ENCODE measurements at regions not wholly inside any gene's neighbourhood (a gene's known extent, or its start where the extent isn't known, plus 50 kb on each side); places are given as distances from the start of the nearest gene placed in this dataset.
A peak's percentile ranks its signal among the peaks of the same experiment; 100 is the strongest.

DNA sequence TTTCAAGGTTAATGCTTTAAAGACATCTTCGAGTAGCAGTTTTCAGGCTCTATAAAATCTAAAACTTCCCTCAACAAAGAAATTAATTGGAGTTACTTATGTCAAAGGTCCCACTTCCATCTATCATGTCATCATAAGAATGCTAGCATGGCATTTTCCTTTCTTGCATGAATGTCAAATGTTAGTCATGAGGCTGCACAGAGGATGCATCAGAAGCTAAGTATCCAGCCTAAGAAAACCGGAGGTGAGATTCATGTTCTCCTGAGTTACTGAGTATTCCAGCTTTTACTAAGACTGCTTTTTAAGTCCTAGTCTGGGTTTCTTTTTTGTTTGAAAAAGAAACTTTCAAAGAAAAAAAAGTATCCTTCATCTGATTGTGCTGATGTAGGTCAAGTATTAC lies 130.6 kb upstream of the CDH19 start:
- DNase-seq (ENCODE audit: low read depth): peak; percentile 4

DNA sequence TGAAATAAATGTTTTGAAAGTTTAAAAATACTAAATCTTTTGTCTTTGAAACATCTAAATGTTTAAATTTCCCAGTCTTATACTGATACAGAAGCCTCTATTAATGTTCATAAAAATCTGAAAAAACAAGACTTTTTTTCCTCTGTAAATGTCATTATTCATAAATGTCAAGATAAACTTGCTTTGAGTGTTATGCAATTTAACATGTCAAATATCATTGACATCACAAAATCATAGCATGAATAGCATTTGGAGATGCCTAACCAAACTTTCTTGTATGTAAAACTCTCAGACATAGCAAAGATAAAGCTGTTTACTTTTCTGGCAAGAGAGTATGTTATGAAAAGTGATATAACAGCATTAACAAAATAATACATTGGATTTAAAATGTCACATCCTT lies 128.0 kb upstream of the CDH19 start:
- DNase-seq (ENCODE audit: low read depth): no peak

DNA sequence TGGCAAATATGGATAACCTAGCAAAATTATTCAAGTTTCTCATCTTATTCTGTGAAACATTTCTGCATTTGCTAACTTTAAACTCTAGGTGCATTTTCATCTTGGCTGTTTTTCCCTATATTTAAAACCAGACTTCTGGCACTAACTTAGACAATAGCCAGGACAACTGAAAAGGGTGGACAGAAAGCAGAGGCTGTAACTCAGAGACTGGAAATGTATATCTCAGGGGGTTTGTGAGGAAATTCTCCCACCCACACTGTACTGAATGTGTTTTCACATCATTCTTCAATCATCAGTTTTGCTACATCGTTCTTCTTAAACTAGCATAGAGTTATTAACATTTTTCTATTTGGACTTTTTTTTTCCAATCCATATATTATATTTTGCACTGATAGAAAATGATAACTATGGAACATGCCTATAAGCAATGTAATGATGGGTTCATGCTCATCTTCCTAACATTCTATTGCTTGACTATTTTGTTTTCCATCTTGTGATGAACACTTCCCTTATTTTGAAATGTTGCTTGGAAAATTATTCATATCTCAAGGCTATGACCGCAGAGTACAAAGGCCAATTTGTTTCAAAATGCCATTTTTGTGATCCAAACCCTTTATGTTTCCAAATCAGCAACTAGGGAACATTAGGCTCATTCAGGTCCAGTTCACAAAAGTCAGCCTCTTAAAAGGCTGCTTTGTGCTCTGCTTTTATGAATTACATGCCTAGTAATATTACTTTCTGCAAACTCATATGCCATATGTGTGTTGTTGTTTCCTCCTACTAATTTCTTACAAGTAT lies 125.8 kb upstream of the CDH19 start:
- DNase-seq (ENCODE audit: low read depth): no peak

DNA sequence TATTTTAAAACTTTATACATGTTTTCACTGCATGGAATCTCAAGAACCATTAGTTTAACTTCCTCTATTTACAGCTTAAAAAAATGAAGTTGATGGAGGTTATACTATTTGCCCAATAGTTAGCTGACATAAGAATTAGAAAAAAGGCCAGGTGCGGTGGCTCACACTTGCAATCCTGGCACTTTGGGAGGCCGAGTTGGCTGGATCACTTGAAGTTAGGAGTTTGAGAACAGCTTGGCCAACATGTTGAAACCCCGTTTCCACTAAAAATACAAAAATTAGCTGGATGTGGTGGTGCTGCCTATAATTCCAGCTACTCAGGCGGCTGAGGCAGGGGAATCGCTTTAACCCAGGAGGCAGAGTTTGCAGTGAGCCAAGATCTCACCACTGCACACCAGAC lies 125.1 kb upstream of the CDH19 start:
- no peak for DNase-seq (ENCODE audit: low read depth)

DNA sequence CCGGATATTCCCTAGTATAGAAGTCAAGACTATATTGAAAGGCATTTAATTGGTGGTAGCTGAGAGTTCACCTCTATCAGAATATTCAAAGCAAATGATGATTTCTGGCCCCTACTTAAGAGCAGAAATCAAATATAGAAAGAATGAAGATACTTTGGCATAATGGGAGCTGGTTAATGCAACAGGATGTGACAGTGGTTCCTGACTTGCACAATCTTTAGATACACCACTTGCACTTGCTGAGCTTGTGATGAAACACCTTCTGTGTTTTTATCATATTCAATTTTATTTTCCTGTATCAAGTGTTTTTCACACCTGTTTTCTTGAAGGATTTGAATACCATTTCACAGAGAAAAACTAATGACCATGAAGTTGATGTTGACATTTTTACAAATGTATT lies 124.1 kb upstream of the CDH19 start:
- DNase-seq (ENCODE audit: low read depth): no peak

DNA sequence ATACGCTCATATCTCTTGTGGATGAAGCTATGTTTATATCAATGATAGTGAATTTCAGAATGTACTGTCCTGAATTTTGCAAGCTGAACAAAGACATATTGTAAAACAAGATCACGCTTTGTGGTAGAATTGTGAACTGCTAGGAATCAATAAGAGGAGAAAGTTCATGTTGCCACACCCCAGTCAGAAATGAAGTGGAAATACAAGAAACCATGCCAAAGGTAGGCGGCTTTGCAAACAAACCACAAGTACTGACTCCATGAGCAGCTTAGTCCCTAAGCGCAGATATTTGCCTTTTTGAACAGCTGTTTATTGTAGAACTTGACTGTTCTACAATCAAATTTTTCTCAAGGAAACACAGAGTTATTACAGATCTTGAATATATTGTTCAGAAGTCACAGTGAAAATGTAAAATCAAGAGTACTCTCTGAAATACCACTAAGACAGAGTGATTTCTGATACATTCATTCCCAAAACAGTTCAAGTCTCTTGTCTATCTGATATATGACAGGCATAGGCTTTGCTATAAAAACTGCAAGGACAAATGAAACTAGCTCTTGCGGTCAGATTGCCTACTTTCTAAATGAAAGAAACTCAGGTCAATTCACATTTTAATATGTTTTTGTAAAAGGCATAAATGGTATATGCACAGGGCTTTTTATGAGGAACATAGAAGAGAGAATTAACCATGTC lies 120.9 kb upstream of the CDH19 start:
- no peak for DNase-seq (ENCODE audit: low read depth)

DNA sequence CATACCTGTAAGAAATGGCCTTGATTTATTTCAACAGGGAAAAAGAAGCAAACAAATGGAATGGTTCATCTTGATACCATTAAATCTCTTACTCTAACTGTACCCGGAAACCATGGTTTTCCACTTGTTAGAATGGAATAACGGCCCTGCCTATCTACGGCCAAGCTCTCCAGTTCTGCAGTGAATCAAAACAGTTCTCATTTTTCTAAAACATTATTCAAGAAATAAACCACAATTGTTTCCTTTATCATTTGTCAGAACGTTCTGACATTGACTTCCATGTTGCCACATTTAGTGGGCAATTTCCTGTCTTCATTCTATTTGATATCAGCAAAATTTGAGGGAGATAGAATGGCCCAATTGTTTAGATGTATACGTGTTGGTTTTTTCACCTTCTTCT lies 118.8 kb upstream of the CDH19 start:
- no peak for DNase-seq (ENCODE audit: low read depth)

DNA sequence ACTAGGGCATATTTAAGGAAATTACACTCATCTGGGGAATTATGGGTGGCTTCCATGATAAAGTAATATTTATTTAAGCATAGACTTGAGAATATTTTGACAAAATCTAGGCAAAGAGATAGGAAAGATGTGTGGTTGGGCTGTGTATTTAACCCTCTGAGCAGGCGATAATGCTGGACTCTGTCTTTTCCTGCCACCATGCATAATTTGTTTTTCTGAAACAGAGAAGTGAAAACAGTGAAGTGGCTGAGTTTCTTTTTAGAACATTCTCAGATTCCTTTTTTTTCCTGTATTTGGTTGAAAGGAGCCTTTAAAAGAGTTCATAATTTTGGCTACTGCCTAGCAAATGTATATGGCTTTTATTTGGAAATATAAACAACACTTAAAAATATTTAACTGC lies 104.8 kb upstream of the CDH19 start:
- no peak for DNase-seq (ENCODE audit: low read depth)

DNA sequence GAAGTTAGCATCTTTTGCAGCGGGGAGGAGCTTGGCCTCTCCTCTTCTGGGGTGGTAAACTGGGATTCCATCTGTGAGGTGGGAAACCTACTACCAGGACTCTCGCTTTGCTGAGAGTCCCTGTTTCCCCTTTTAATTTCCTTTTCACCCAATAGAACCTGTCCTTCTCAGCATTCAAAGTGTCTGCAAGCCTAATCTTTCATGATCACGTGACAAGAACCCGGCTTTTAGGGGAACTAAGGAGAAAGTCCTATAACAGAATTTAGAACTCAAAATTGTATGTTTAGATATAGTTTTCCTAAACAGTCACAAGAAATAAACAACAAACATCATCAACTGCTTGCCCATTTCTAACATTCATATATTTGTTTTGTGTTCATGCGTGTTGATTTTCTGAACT lies 103.6 kb upstream of the CDH19 start:
- no peak for DNase-seq (ENCODE audit: low read depth)

DNA sequence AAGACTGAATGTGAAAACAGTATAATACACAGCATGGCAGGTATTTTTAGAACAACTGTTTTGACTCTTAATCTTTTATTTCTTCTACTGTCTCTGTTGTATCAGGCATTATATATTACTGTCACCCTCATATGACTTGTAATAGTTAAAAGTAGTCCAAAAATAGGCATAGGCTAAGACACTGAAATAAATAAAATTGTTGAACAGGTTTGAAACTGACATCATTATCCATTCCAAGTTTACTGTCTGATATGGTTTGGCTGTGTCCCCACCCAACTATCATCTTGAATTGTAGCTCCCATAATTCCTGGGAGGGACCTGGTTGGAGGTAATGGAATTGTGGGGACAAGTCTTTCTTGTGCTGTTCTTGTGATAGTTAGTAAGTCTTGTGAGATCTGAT lies 91.4 kb upstream of the CDH19 start:
- DNase-seq (ENCODE audit: low read depth): no peak

DNA sequence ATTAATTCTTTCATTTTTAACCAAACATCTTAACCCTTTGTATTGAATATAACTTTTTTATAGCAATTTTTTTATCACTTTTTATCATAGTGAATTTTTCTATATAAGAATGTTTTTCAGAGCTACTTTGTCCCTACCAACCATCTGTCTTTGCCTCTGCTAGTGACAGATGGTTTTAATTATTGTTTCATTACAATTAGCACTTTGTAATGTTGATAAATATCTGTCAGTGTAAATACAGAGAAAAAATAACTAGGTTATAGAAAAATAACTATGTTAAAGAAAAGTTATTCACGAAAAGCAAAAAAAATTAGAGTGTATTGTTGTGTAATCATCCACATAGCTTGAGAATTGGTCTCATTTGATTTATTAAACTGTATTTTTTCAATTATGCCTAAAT lies 91.0 kb upstream of the CDH19 start:
- no peak for DNase-seq (ENCODE audit: low read depth)

DNA sequence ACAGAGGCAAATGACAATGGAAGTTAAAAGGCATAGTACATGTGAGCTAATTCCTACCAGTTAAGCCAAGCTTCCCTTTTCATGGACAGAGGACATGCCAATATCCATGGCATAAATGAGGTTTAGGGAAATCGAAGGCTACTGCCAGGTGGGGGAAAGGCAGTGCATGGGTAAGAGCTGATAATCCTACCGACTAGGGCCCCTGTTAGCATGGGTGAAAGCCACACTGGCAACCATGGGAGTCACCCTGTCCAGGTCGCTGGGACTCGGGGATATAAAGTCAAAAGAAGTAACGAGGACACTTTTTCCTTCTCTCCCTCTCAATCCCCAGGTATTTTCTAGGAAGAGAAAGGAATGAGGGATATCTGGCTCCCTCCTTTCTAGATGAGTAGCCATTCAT lies 83.7 kb upstream of the CDH19 start:
- DNase-seq (ENCODE audit: low read depth): no peak

DNA sequence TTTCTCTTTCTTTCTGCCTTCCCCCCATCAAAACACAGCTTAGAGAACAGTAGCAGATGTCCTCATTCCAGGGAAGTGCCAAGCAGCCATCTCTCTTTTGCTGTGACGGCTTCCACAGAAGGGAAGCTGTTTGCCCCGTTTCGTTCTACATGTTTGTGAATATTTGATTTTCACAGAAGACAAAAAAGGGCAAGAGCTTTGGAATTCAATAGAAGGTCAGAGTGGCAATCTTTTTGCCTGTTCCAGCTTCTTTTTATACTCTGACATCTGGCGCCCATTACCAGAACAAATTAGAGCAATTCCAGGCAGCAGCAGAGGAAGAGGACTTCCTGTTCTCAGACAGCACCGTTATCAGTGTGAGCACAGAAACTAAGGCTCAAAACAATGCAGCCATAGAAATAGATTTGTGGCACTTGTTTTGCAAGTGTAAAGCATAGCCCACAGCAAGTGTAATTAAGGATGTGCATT lies 79.0 kb upstream of the CDH19 start:
- DNase-seq (ENCODE audit: low read depth): no peak

DNA sequence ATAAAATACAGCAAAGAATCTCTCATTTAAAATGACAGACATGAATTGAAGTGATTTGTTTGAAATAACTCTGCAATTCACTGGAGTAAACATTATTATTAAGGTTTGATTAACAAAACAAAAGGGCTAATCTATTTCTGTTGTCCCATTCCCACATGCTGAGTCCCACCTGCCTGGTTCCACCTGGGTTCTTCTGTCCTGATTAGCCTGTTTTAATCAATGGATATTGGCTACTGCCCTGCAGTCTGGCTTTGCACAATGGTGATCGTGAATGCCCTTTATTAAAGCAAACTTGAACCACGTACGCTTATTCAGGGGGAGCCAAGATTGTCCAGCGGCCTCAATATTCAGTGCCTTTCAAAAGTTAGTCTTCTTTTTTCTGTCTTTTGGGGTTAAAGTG lies 72.8 kb upstream of the CDH19 start:
- DNase-seq (ENCODE audit: low read depth): no peak

DNA sequence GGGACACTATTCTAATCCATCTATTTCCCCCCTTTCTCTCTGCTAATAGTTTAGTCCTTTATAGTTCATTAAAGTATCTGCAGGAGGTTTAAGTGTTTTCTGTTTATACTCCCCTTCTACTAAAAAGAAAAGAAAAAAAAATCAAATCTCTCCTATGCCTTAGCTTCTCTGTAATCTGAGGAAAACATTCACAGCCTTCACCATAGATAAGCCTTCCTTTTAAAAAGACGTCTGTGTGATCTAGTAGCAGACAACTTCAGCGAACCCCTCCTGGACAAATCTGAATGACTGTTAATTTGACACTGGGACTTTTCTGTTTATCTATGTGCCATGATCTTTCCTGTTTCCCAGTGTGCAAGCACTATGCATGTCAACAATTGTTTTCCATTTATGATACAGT lies 70.4 kb upstream of the CDH19 start:
- no peak for DNase-seq (ENCODE audit: low read depth)

DNA sequence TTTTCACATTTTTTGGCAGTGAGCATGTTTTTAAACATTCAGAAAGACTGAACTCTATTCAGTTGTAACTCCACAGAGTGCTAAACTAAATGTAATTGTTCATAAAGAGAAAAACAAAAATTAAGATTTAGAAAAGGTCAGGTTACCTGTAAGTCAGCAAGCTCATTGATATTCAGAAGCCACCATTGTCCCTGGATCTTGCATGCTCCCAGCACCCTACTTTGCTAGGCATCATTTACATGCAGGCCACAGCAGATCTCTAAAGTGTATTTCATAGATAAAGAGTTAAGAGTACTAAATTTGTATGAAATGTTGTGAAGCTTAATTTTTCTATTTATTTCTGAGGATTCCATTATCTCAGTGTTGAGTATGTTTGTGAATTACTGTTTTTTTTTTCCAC lies 64.8 kb upstream of the CDH19 start:
- no peak for DNase-seq (ENCODE audit: low read depth)

DNA sequence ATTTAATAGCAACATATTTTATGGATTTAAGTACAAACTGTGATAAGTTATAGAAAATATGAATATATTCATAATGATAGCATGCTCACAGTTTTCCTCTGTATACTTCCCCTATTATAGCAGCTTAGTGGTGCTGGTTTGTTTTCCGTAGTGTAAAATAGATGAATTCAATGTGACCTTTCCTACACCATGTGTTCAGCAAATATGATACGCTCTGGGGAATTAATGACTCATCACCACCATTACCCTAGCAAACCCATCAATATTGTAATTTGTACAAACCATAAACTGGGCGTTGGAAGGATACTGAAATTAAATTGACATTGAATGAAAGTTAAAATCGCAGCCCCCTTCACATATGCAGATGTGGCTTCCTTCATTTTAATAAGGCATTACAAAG lies 58.7 kb upstream of the CDH19 start:
- DNase-seq (ENCODE audit: low read depth): no peak

DNA sequence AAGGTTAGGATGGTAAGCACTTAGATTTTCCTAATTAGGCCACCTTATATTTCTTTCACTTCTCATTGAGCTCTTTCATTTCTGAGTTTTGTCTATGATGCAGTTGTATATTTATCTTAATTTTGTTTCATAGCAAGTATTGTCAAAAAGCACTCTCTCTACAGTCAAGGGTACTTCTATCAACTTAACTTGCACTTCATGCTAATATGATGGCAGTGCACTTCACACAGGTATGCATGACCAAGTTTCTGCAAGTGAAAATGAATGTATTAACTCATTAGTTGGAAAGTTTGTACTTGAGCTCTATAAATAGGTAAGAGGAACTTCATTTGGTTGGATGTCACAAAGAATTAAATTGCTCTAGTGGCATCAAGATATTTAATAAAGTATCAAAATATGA lies 51.5 kb upstream of the CDH19 start:
- no peak for DNase-seq (ENCODE audit: low read depth)
